SJCRH30 (cell line): ENCODE measurements at regions not wholly inside any gene's neighbourhood (a gene's known extent, or its start where the extent isn't known, plus 50 kb on each side); places are given as distances from the start of the nearest gene placed in this dataset.

Source experiments
- DNase-seq, 2 experiments: peaks; one replicate each; pipeline ENCODE4 v3.0.0-alpha.2; 2015 to 2020
- H3K27ac ChIP-seq: fragments of 250-450 bp; sonication (Bioruptor Pico); 2 replicates; pipeline ENCODE4 v1.5.1; 2020; ENCODE audit warnings: mild to moderate bottlenecking, moderate library complexity
- H3K27me3 ChIP-seq: fragments of 250-450 bp; sonication (Bioruptor Pico); 2 replicates; pipeline ENCODE4 v1.5.1; 2020; ENCODE audit warnings: mild to moderate bottlenecking, moderate library complexity
- H3K36me3 ChIP-seq: fragments of 250-450 bp; sonication (Bioruptor Pico); 2 replicates; pipeline ENCODE4 v1.5.1; 2020; ENCODE audit warnings: mild to moderate bottlenecking, moderate library complexity
- H3K4me1 ChIP-seq: fragments of 250-450 bp; sonication (Bioruptor Pico); 2 replicates; pipeline ENCODE4 v1.5.1; 2020; ENCODE audit warnings: mild to moderate bottlenecking, moderate library complexity
- H3K4me3 ChIP-seq: fragments of 250-450 bp; sonication (Bioruptor Pico); 2 replicates; pipeline ENCODE4 v1.5.1; 2020; ENCODE audit warnings: mild to moderate bottlenecking, moderate library complexity
- H3K9me3 ChIP-seq: fragments of 250-450 bp; sonication (Bioruptor Pico); replicated peaks from 2 replicates; pipeline ENCODE4 v1.5.1; 2020; ENCODE audit warnings: mild to moderate bottlenecking, moderate library complexity

- H3K4me1 ChIP-seq, result no peaks in the 10 kb centered on the region
- no peak overlapping the region for H3K4me3 ChIP-seq
- H3K36me3 ChIP-seq, result no peaks in the 10 kb centered on the region
- H3K27ac ChIP-seq, result no peak overlapping the region
- H3K27me3 ChIP-seq, result no peaks in the 10 kb centered on the region
- H3K9me3 ChIP-seq, result no peaks in the 10 kb centered on the region
- no peak for DNase-seq
These were observed 625.2 kb upstream of the CDH8 start for GRCh38 chr16:62661435-62661834.

- Histone ChIP-seq H3K36me3 (no peaks in the 10 kb centered on the region), H3K4me1 (no peaks in the 10 kb centered on the region), H3K27ac (no peak overlapping the region), H3K9me3 (no peaks in the 10 kb centered on the region), H3K27me3 (no peaks in the 10 kb centered on the region), H3K4me3 (no peak overlapping the region)
- DNase-seq, result no peak
These were observed 620.9 kb upstream of the CDH8 start for GRCh38 chr16:62657116-62657515.

GRCh38 chr16:62652441-62653120 lies 616.3 kb upstream of the CDH8 start:
- DNase-seq, result no peak
- Histone ChIP-seq H3K36me3 (no peaks in the 10 kb centered on the region), H3K9me3 (no peaks in the 10 kb centered on the region), H3K4me3 (no peak overlapping the region), H3K4me1 (no peaks in the 10 kb centered on the region), H3K27me3 (no peaks in the 10 kb centered on the region), H3K27ac (no peak overlapping the region)

- Histone ChIP-seq H3K4me3 (no peak overlapping the region), H3K27me3 (no peaks in the 10 kb centered on the region), H3K9me3 (no peaks in the 10 kb centered on the region), H3K36me3 (no peaks in the 10 kb centered on the region), H3K27ac (no peak overlapping the region), H3K4me1 (no peaks in the 10 kb centered on the region)
- no peak for DNase-seq
These were observed 612.0 kb upstream of the CDH8 start for GRCh38 chr16:62648256-62648655.

GRCh38 chr16:62644030-62644812 lies 608.0 kb upstream of the CDH8 start:
- H3K27me3 ChIP-seq, result no peaks in the 10 kb centered on the region
- H3K9me3 ChIP-seq, result no peaks in the 10 kb centered on the region
- H3K27ac ChIP-seq, result no peak overlapping the region
- DNase-seq, result no peak
- H3K4me1 ChIP-seq, result no peaks in the 10 kb centered on the region
- no peak overlapping the region for H3K4me3 ChIP-seq
- H3K36me3 ChIP-seq, result no peaks in the 10 kb centered on the region

- Histone ChIP-seq H3K4me3 (no peak overlapping the region), H3K36me3 (no peaks in the 10 kb centered on the region), H3K27ac (no peak overlapping the region), H3K9me3 (no peaks in the 10 kb centered on the region), H3K4me1 (no peaks in the 10 kb centered on the region), H3K27me3 (no peaks in the 10 kb centered on the region)
- no peak for DNase-seq
These were observed 606.4 kb upstream of the CDH8 start for GRCh38 chr16:62642677-62643076.

GRCh38 chr16:62639890-62640289 lies 603.7 kb upstream of the CDH8 start:
- Histone ChIP-seq H3K4me1 (no peaks in the 10 kb centered on the region), H3K27ac (no peak overlapping the region), H3K27me3 (no peaks in the 10 kb centered on the region; the same call in 1 of the 2 replicates), H3K36me3 (no peaks in the 10 kb centered on the region), H3K4me3 (no peak overlapping the region), H3K9me3 (no peaks in the 10 kb centered on the region)
- no peak for DNase-seq

- Histone ChIP-seq H3K27me3 (no peaks in the 10 kb centered on the region; the same call in 1 of the 2 replicates), H3K36me3 (no peaks in the 10 kb centered on the region), H3K4me3 (no peak overlapping the region), H3K27ac (no peak overlapping the region), H3K4me1 (no peaks in the 10 kb centered on the region), H3K9me3 (no peaks in the 10 kb centered on the region)
- DNase-seq, result no peak
These were observed 603.0 kb upstream of the CDH8 start for GRCh38 chr16:62638964-62639870.

- no peak overlapping the region for H3K27ac ChIP-seq
- no peak overlapping the region for H3K4me3 ChIP-seq
- H3K4me1 ChIP-seq, result no peaks in the 10 kb centered on the region
- DNase-seq, result no peak
- H3K9me3 ChIP-seq, result no peaks in the 10 kb centered on the region
- H3K36me3 ChIP-seq, result no peaks in the 10 kb centered on the region
- no peaks in the 10 kb centered on the region; the same call in 1 of the 2 replicates for H3K27me3 ChIP-seq
These were observed 602.2 kb upstream of the CDH8 start for GRCh38 chr16:62638324-62638911.

- Histone ChIP-seq H3K27ac (no peak overlapping the region), H3K36me3 (no peaks in the 10 kb centered on the region), H3K4me3 (no peak overlapping the region), H3K9me3 (no peaks in the 10 kb centered on the region), H3K27me3 (no peaks in the 10 kb centered on the region), H3K4me1 (no peaks in the 10 kb centered on the region)
- no peak for DNase-seq
These were observed 589.1 kb upstream of the CDH8 start for GRCh38 chr16:62625326-62625725.

GRCh38 chr16:62620275-62620674 lies 584.0 kb upstream of the CDH8 start:
- no peaks in the 10 kb centered on the region for H3K36me3 ChIP-seq
- no peak for DNase-seq
- H3K9me3 ChIP-seq, result no peaks in the 10 kb centered on the region
- H3K27ac ChIP-seq, result no peak overlapping the region
- no peaks in the 10 kb centered on the region for H3K4me1 ChIP-seq
- H3K27me3 ChIP-seq, result no peaks in the 10 kb centered on the region
- H3K4me3 ChIP-seq, result no peak overlapping the region

- H3K4me3 ChIP-seq, result no peak overlapping the region
- no peak overlapping the region for H3K27ac ChIP-seq
- DNase-seq, result no peak
- no peaks in the 10 kb centered on the region for H3K9me3 ChIP-seq
- H3K36me3 ChIP-seq, result no peaks in the 10 kb centered on the region
- H3K27me3 ChIP-seq, result no peaks in the 10 kb centered on the region
- H3K4me1 ChIP-seq, result no peaks in the 10 kb centered on the region
These were observed 579.3 kb upstream of the CDH8 start for GRCh38 chr16:62615526-62615925.

GRCh38 chr16:62610291-62610690 lies 574.1 kb upstream of the CDH8 start:
- no peak overlapping the region for H3K4me3 ChIP-seq
- no peaks in the 10 kb centered on the region for H3K9me3 ChIP-seq
- no peak for DNase-seq
- no peaks in the 10 kb centered on the region for H3K27me3 ChIP-seq
- H3K4me1 ChIP-seq, result no peaks in the 10 kb centered on the region
- no peak overlapping the region for H3K27ac ChIP-seq
- no peaks in the 10 kb centered on the region for H3K36me3 ChIP-seq

GRCh38 chr16:62602790-62603189 lies 566.6 kb upstream of the CDH8 start:
- DNase-seq, result no peak
- H3K36me3 ChIP-seq, result no peaks in the 10 kb centered on the region
- no peaks in the 10 kb centered on the region for H3K9me3 ChIP-seq
- no peaks in the 10 kb centered on the region for H3K4me1 ChIP-seq
- H3K27ac ChIP-seq, result no peak overlapping the region
- no peak overlapping the region for H3K4me3 ChIP-seq
- no peaks in the 10 kb centered on the region for H3K27me3 ChIP-seq

GRCh38 chr16:62597875-62598274 lies 561.6 kb upstream of the CDH8 start:
- DNase-seq, result no peak
- Histone ChIP-seq H3K36me3 (no peaks in the 10 kb centered on the region), H3K9me3 (no peaks in the 10 kb centered on the region), H3K27me3 (no peaks in the 10 kb centered on the region), H3K27ac (no peak overlapping the region), H3K4me1 (no peaks in the 10 kb centered on the region), H3K4me3 (no peak overlapping the region)
